Stimulated activated CD4-positive, alpha-beta T cell treated with anti-CD3 and anti-CD28 coated beads, Interleukin-12 subunit alpha, Interleukin-12 subunit beta, amount 100 ng/mL, for 48 hours (primary cell): ENCODE measurements at regions not wholly inside any gene's neighbourhood (a gene's known extent, or its start where the extent isn't known, plus 50 kb on each side); places are given as distances from the start of the nearest gene placed in this dataset.
A peak's percentile ranks its signal among the peaks of the same experiment; 100 is the strongest.
"Not testable (repeated sequence)": the region's sequence is repeated elsewhere in the genome, so short reads cannot be mapped to it uniquely, and the experiment has no call there.

Experiments used
- DNase-seq, 3 donors: peaks; one replicate each; pipeline ENCODE4 v3.0.0-alpha.2; 2020; ENCODE audit warnings: low read depth in 2 of 3, low spot score in 1 of 3

DNA sequence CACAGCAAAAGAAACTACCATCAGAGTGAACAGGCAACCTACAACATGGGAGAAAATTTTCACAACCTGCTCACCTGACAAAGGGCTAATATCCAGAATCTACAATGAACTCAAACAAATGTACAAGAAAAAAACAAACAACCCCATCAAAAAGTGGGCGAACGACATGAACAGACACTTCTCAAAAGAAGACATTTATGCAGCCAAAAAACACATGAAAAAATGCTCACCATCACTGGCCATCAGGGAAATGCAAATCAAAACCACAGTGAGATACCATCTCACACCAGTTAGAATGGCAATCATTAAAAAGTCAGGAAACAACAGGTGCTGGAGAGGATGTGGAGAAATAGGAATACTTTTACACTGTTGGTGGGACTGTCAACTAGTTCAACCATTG lies 207.8 kb downstream of the USP6NL start:
- DNase-seq = not testable (repeated sequence)

DNA sequence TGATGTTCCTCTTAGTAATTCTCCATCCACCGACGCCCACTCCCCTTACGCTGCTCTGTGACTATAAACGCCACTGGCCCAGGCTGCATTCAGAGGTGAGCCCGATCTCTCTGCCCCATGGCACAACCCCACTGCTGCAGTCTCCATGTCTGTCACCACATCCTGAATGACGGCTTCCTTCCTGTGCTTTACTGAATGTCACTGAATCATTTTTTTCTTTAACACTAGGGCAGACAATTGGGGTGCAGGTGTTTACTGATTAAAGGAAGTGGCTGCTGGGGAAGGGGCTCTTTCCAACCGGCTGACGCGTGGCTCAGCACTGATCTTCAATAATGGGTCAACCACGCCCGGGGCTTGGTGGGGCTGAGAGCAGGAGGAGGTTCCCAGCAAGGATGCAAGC lies 208.3 kb downstream of the USP6NL start:
- DNase-seq = peak in 2 of 3 donors; percentile 26 to 36

DNA sequence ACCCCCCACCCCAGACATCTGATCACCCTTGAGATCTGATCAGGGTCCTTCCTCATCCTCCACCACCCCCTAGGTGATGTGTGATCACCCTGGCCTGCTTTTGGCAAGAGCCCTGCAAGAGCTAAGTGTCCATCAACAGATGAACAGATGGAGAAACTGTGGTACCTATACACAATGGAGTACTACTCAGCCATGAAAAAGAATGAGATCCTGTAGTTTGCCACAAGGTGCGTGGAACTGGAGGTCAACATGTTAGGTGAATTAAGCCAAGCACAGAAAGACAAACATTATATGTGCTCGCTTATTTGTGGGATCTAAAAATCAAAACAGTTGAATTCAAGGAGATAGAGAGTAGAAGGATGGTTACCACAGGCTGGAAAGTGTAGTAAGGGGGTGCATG lies 209.1 kb downstream of the USP6NL start:
- no peak for DNase-seq

DNA sequence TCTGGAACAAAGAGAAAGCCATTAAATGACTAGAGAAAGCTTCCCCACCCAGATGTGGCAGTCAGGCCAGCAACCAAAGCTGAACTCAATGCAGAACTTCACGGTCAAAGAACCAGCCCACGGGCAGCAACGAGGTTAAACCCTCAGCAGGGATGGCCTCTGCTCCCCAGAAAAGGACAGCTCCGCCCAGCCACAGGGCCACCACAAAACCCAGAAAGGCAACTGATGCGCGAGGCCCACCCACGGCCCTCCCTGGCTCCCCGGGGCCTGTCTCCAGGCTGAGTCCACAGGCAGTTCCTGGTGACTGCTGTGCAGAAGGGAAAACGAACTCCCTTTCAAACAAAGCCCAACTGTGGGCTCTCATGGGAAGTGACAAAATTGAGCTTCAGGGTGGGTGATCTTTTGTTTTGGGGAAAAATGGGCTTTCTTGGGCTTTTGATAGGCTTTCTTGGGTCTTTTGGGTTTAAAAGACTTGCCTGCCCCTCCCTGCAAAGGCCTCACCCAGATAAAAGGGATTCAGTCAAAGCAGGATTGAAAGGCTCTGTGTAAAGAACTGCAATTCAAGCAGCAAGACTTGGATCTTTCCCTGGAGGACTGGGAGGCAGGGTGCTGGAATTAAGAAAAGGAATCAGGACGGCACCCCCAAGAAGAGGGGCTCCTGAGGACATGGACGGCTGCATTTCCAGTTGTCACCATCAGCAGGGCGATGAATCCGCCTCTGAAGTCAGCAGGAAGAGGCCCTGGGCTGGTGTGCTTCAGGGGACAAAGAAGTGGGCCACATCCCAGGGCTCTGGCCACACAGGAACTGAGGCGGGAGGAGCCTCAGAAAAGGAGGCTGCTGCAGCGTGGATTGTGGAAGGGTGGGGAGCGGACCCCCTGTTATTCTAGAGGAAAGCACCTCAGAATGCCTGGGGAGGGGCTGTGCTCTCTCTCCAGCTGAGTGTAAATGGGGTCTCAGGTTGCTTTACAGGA lies 209.9 kb downstream of the USP6NL start:
- DNase-seq = no peak

DNA sequence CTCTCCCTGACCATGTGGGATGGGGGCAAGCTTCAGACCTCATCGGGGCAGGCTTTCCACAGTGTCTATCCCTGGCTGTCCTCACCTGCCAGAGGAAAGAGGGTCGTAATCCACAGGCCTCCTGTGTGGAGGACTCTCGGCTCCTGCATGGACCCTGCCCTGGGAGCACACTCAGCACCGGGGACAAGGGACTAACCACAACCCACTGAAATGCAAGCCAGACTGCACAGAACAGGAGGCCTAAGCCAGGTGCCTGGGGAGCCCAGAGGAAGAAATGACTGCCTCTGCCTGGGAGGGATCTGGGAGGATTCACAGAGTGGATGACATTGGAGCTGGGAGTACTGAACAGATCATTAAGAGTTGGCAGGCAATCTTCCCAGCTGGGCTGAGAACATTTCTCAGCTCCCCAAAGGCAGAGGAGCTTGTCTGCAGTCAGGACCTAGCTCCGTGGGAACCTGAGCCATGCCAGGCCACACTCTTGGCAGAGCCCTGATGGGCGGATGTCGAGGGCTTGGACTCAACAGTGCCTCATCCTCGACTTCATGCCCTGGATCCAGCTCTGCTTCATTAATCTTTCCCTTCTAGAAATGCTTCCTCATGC lies 213.4 kb downstream of the USP6NL start:
- no peak for DNase-seq

DNA sequence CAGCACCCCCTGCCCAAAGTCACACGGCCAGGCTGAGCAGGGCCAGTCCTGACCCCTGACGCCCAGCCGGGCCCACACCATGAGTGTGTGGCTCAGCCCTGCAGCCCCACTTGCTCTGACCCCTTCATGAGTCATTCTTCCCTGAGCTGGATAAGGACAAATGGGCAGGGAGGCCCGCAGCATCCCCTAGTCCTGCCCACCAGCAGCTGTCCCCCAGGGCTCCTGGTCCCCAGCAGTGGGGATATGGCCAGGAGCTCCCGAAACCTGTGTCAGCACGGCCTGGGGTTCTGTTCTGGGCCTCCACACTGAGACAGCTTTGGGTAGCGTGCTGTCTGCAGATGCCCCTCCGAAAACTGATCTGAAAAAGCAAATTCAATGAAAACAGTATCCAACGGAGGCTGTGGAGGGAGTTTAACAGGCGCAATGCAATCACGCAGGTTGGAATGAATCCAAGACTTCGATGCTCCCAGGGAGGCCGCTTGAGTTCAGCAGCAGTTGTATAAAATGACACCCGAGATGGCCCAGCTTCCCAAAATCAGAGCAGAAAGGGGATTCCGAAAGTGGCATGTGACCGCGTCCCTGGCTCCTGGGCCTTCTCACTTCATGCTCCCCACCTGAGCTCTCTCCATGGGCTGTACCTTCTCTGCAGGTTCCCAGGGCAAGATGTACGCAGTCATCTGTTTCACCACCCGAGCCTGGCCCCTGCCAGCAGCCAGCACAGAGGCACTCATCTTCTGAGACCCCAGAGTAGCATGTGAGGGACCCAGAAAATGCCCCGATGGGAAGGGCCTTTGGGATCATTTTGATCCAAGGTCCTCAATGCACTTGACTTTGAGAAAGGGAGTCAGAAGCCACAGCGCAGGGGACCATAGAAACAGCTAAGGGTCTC lies 214.1 kb downstream of the USP6NL start:
- no peak for DNase-seq

DNA sequence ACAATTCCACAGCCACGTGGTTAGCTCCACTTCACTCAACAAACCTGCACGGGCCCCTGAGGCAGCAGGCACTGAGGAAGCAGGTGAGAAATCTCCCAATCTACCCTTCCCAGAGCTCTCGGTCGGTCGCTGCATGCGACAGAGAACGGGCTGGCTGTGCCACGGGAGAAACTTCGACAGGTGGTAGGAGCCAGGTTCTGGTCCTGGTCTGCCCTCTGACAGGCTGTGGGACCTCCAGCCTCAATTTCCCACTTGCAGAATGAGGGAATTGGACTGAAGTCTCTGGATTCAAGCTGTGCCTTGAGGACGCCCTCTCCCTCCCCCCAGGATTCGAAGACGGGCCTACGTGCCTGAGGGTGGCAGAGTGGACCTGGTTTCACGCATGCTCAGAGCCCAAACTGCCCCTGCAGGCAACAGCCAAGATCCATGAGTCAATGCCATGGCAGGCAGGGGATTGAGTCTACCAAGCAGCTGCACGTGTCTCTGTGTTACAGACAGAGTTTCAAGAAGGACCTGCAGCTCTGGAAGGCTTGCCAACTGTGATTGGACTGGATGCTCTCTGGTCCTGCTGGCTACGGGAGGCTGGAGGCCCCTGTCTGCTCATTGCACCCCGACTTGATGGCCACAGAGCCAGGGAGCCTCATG lies 215.0 kb downstream of the USP6NL start:
- DNase-seq = no peak

DNA sequence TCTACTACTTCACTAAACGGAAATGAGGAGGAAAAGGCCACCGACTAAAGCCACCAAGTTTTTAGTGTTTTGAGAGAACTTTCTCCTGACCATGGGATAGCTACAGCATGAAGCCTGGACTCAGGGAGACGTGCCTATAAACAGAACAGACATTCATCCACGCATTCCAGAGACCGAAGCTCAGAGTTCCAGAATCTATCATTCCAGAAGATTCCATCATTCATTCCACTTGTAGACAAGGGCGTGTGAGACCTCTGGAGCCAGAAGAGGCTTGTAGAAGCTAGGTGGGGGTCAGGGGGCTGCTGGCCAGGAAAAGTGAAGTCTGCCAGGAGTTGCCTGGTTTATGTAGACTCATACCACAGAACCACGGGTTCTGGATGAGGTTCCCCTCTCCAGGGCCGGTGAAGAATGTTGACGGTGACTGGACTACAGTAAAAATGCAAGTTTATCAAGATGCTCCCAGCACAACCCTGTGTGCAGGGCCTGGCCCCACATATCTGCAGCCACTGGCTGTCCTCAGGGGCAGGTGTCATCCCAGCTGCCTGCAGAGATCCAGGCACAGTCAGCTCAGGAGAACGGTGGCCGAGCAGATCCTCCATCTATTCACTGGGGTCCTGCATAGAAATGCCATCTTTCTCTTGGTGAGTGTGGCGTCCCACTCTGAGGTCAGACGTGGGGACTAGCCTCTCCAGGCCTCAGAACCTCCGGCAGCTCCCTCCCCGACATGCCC lies 215.7 kb downstream of the USP6NL start:
- no peak for DNase-seq

DNA sequence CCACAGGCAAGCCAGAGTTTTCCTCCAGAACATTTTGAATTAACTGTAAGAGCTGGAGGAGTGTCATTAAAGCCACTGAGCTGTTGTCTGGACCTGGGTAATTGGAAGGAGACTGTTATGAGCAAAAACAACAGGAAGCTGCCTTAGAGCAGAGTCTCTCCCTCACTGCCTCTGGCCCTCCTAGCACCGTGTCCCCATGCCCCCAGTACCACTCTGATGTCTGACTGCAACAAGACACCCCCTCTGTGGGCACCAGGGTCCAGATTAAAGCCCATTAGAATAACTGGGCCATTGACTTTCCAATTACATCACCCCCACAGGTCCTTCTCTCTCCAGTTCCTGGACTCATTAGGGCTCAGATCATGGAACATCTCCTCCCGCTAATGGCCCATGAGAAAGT lies 216.3 kb downstream of the USP6NL start:
- no peak for DNase-seq

DNA sequence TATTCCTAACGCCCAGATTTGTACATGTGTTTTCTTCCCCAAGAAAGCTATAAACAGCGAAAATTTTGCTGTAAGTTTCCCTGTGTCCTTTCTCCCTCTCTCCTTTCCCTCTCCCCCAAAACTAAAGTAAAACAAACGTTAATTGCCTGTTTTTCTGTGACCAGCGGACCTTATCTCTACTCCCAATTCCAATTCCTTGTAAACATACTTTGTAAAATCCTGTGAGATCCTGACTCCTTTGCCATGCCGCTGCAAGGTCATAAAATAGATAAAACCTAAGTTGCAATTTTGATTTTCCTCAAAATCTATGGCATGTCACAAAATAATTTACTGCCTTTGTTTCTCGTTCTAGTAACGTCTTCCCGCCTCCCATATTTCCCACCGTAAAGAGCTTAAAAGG lies 217.6 kb downstream of the USP6NL start:
- no peak for DNase-seq

DNA sequence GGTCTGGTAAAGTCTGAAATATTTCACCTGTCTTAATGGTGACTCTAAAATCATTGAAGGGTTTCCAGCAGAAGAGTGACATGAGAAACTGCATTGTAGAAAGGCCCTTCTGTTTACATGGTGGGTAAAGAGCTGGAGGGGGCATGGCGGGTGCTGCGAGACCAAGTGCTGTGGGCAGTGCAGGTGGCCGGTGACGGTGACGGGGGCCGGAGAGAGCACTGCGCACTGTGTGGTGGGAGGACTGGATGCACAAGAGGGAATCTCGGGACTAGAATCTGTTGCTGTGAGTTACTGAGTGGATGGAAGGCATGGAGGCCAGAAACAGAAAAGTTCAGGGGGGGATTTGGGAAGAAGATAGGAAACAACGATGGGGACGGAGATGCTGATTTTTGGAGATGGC lies 218.7 kb downstream of the USP6NL start:
- DNase-seq = no peak

DNA sequence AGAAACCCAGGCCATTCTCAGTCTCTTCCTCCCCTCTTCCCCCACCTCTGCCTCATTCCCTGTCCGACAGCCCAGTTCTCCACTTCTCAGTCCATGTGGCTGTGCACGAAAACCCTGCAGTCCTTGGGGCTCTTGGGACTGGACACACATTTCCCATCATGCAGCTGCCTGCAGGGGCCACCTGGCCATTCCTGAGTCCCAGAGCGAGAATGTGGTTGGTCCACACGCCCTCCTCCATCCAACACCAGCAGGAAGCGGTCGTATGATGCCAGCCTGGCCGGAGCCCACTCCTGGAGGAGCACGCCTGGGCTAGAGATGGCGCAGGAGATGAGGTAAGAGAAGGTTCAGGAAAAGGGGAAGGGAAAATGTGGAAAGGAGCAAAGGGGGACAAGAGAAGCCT lies 222.5 kb downstream of the USP6NL start:
- DNase-seq = no peak

DNA sequence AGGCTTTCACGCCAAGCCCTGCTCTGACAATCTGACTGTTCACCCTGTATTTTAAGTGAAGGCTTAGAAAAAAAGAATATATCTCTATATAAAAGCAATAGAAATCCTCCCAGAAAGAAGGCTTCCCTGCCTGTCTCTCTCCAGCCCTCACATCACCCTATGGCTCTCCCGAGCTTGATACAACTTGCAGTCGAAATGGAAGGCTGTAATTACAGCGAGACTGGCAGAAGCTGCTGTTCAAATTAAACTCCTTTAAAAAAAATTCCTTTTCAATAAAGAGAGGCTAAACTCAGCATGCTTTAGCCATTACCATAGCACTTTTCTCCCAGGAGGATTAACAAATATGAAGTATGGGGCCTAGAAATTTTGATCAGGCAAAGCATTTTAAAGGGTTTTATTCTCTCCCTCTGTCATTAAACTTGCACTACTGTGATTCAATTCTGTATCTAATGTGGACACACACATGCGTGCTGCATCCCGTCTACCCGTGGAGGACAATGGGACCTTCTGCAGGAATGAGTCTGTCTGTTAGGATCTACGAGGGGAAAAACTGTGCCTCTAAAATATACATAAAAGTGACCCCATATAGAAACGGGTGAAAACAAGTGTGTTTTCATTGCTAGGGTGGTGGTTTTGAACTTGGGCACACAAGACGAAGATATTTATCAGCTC lies 223.8 kb downstream of the USP6NL start:
- no peak for DNase-seq

DNA sequence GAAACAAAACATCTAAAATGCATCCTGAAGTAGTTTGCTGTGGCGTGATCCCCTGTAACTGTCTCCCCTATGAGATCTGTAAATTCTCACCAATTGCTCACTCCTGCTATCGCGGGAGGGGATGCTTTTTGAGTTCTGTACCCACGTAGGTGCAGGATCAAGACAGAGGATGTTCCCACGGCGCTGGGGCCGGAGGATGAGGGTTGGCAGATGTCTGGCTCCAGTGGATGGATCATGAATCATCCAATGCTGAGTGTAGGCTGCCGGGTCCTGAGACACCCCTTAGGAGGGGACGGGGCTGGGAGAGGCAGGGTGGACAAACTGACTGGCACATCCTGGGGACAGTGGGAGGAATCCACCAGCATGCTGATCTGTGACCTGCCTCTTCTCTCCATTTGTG lies 224.4 kb downstream of the USP6NL start:
- no peak for DNase-seq
